ENCODE measurements at regions not wholly inside any gene's neighbourhood (a gene's known extent, or its start where the extent isn't known, plus 50 kb on each side); places are given as distances from the start of the nearest gene placed in this dataset.
"Not testable (repeated sequence)": the region's sequence is repeated elsewhere in the genome, so short reads cannot be mapped to it uniquely, and the experiment has no call there.

GRCh38 chr12:5171701-5172100 lies 128.0 kb downstream of the KCNA5 start:
- DNase-seq (ENCODE audit: low read depth, low spot score) = peak; percentile 45
- no peaks in the 10 kb centered on the region for H3K27me3 Mint-ChIP-seq (ENCODE audit: low read depth)
- H3K27ac Mint-ChIP-seq (ENCODE audit: unreplicated experiment) = no peak overlapping the region
- TF ChIP-seq CTCF (conservative IDR thresholded peaks at IDR 0.05) = peak; percentile 86
- H3K36me3 Mint-ChIP-seq (ENCODE audit: low read depth) = no peaks in the 10 kb centered on the region
- H3K4me1 Mint-ChIP-seq = peaks cover 9% of the 10 kb centered on the region
- H3K4me3 Mint-ChIP-seq = no peak overlapping the region
- no peaks in the 10 kb centered on the region for H3K9me3 Mint-ChIP-seq

- no peak for DNase-seq (ENCODE audit: low read depth, low spot score)
- H3K27ac Mint-ChIP-seq (ENCODE audit: unreplicated experiment) = no peak overlapping the region
- peaks cover 5% of the 10 kb centered on the region for H3K4me1 Mint-ChIP-seq
- H3K4me3 Mint-ChIP-seq = no peak overlapping the region
- TF ChIP-seq CTCF (conservative IDR thresholded peaks at IDR 0.05) = no peak
- no peaks in the 10 kb centered on the region for H3K9me3 Mint-ChIP-seq
- H3K36me3 Mint-ChIP-seq (ENCODE audit: low read depth) = no peaks in the 10 kb centered on the region
- no peaks in the 10 kb centered on the region for H3K27me3 Mint-ChIP-seq (ENCODE audit: low read depth)
These were observed 129.2 kb downstream of the KCNA5 start for GRCh38 chr12:5172886-5173285.

DNA sequence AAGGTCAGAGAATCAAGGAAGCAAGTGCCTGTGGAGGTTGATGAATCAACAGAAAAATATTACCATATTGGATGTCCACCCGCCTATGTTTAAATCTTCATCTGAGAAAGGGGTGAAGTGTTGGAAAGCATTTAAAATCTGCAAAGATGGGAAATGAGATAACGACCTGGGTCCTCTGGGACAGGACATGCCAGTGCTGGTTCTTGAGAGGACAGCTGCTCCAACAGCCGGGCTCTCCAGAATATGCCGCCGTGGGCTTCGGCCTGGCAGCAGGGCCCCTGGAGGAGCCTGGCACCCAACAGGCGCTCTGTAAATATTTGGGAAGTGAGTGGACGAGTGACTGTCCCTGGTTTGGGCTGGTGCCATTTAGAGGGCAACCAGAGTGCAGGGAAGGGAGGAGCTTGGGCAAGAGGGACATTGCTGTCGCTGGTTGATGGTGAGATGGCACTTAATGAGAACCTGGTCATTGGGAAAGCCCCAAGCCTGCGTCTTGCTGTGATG lies 129.9 kb downstream of the KCNA5 start:
- Mint-ChIP-seq H3K27me3 (ENCODE audit: low read depth) (peaks cover 4% of the 10 kb centered on the region), H3K36me3 (ENCODE audit: low read depth) (no peaks in the 10 kb centered on the region), H3K27ac (ENCODE audit: unreplicated experiment) (no peak overlapping the region), H3K9me3 (no peaks in the 10 kb centered on the region), H3K4me1 (peaks cover 5% of the 10 kb centered on the region), H3K4me3 (no peak overlapping the region)
- TF ChIP-seq CTCF (conservative IDR thresholded peaks at IDR 0.05) = no peak
- DNase-seq (ENCODE audit: low read depth, low spot score) = no peak

- not testable (repeated sequence) for H3K27ac Mint-ChIP-seq (ENCODE audit: unreplicated experiment); H3K36me3 Mint-ChIP-seq (ENCODE audit: low read depth); H3K9me3 Mint-ChIP-seq; H3K4me3 Mint-ChIP-seq; DNase-seq (ENCODE audit: low read depth, low spot score); H3K4me1 Mint-ChIP-seq; H3K27me3 Mint-ChIP-seq (ENCODE audit: low read depth)
These were observed 131.7 kb downstream of the KCNA5 start for GRCh38 chr12:5175415-5175814.

GRCh38 chr12:5176036-5176435 lies 132.4 kb downstream of the KCNA5 start:
- TF ChIP-seq CTCF (conservative IDR thresholded peaks at IDR 0.05) = no peak
- H3K4me1 Mint-ChIP-seq = no peaks in the 10 kb centered on the region
- no peaks in the 10 kb centered on the region for H3K36me3 Mint-ChIP-seq (ENCODE audit: low read depth)
- DNase-seq (ENCODE audit: low read depth, low spot score) = no peak
- no peak overlapping the region for H3K27ac Mint-ChIP-seq (ENCODE audit: unreplicated experiment)
- H3K9me3 Mint-ChIP-seq = no peaks in the 10 kb centered on the region
- peaks cover 4% of the 10 kb centered on the region for H3K27me3 Mint-ChIP-seq (ENCODE audit: low read depth)
- no peak overlapping the region for H3K4me3 Mint-ChIP-seq

DNA sequence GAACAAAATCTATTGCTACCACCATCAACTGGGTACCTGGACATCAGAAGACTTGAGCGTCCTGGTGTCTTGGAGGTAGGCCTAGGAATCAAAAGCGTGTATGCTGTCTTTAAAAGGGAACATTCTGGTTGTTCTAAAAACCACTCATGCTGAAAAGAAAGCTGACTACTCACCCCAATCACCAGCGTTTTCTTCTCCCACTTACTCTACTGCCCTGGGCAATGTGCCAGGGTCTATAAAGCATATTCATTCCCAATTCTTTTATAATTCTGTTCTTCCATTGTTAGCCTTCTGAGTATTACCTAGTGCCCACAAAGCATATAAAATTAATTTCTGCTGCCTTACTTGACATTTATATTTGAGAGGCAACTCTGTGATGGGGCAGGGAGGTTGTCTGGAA lies 133.4 kb downstream of the KCNA5 start:
- no peak for DNase-seq (ENCODE audit: low read depth, low spot score)
- H3K27ac Mint-ChIP-seq (ENCODE audit: unreplicated experiment) = no peak overlapping the region
- H3K36me3 Mint-ChIP-seq (ENCODE audit: low read depth) = no peaks in the 10 kb centered on the region
- H3K4me1 Mint-ChIP-seq = no peaks in the 10 kb centered on the region
- no peak overlapping the region for H3K4me3 Mint-ChIP-seq
- no peaks in the 10 kb centered on the region for H3K9me3 Mint-ChIP-seq
- TF ChIP-seq CTCF (conservative IDR thresholded peaks at IDR 0.05) = no peak
- H3K27me3 Mint-ChIP-seq (ENCODE audit: low read depth) = peaks cover 4% of the 10 kb centered on the region
